NB4 (cell line): ENCODE measurements at regions not wholly inside any gene's neighbourhood (a gene's known extent, or its start where the extent isn't known, plus 50 kb on each side); places are given as distances from the start of the nearest gene placed in this dataset.

ENCODE experiments used
- CTCF ChIP-seq: IDR thresholded peaks from one replicate; pipeline ENCODE4 v1.5.1; 2012; ENCODE audit warnings: low read depth, low read length
- MYC ChIP-seq: IDR thresholded peaks from 2 replicates; pipeline ENCODE4 v1.6.1; 2011; ENCODE audit warnings: low read depth, low read length
- POLR2A ChIP-seq: IDR thresholded peaks from 2 replicates; pipeline ENCODE4 v1.6.1; 2011; ENCODE audit warnings: mild to moderate bottlenecking; ENCODE audit not compliant: insufficient read length; ENCODE audit errors: extremely low read depth

- TF ChIP-seq POLR2A (no peak), CTCF (no peak), MYC (no peak)
These were observed 196.9 kb upstream of the USP24 start for GRCh38 chr1:55412060-55412459.
